ENCODE measurements at regions not wholly inside any gene's neighbourhood (a gene's known extent, or its start where the extent isn't known, plus 50 kb on each side); places are given as distances from the start of the nearest gene placed in this dataset.

DNA sequence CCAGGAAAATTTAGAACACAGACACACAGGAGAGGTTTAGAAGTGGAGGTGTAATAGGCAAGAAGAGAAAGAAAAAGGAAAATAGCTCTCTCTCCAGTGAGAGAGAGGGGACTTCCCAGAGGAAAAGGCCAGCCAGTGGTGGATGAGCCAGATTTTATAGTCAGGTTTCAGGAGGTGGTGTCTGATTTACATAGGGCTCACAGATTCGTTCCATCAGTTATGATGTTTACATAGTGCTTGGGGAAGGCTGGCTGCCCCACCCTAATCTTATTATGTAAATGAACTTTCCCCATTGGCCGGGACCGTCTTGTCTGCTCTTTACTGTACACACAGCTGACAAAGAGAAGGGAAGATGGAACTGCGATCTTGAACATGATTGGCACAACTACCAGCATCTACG is 797.3 kb downstream of the PLA2G4A start:
- WGBS (ENCODE audit: missing lambda C conversion rate), result 32% methylated on average over 5 of the region's 5 CpGs
- ChIA-PET POLR2A (no interaction called here), CTCF (no interaction called here)
- DNase-seq (ENCODE audit: low read depth in 1 of 2, low spot score in 1 of 2), result no peak
- H3K27ac ChIP-seq, result no peak overlapping the region
- H3K4me3 ChIP-seq, result no peak overlapping the region
- no peak for ATAC-seq
- FAIRE-seq, result no peak
- H3K4me2 ChIP-seq, result no peak overlapping the region
- no peaks in the 10 kb centered on the region for H3K4me1 ChIP-seq
- TF ChIP-seq EHMT2 (IDR thresholded peaks at IDR 0.05; ENCODE audit: low read depth) (no peak), ZC3H11A (IDR thresholded peaks at IDR 0.05) (no peak), MAX (IDR thresholded peaks at IDR 0.05) (no peak)
- H3K9me3 ChIP-seq, result peaks cover 3% of the 10 kb centered on the region; the same call in 1 of the 3 replicates

- 68% methylated on average over 2 of the region's 2 CpGs for WGBS (ENCODE audit: missing lambda C conversion rate)
- H3K4me1 ChIP-seq, result no peaks in the 10 kb centered on the region
- DNase-seq (ENCODE audit: low read depth in 1 of 2, low spot score in 1 of 2) (no peak), ATAC-seq (no peak), FAIRE-seq (no peak)
- peaks cover 6% of the 10 kb centered on the region; the same call in 1 of the 3 replicates for H3K9me3 ChIP-seq
- H3K4me2 ChIP-seq, result no peak overlapping the region
- TF ChIP-seq KDM1A (IDR thresholded peaks at IDR 0.05; ENCODE audit: low read depth) (no peak), HES2 (IDR thresholded peaks at IDR 0.05) (no peak), HOXB13 (CRISPR knock-in tag; IDR thresholded peaks at IDR 0.05; ENCODE audit: low read depth) (no peak), RCOR1 (IDR thresholded peaks at IDR 0.05; ENCODE audit: low read depth, low read length) (no peak), FOSB (CRISPR knock-in tag; IDR thresholded peaks at IDR 0.05) (no peak)
- H3K27ac ChIP-seq, result no peak overlapping the region
- ChIA-PET POLR2A (no interaction called here), CTCF (no interaction called here)
- no peak overlapping the region for H3K4me3 ChIP-seq
These were observed 798.8 kb downstream of the PLA2G4A start for GRCh38 chr1:187627516-187627915.

DNA sequence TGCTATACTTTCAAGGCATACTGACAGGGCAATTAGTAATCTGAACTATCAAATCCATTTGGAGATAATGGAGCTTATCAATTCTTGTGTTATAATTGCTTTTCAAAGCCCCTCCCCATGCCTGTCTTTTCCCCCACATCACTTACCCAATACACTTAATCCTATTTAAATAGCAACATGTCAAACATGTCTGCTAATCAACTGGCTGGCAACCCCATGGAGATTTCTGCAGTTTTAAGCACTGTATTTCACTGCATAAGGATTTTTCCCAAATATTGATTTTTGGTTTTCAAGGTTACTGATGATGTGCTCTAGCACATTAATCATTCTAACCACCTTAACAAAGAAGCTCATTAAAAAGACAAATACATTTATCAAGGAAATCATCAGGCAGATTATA is 800.3 kb downstream of the PLA2G4A start:
- POLR2A ChIA-PET, result no interaction called here
- FAIRE-seq, result no peak

More for the DNA sequence above, 800.3 kb downstream of the PLA2G4A start:
- H3K4me2 ChIP-seq, result no peak overlapping the region
- TF ChIP-seq NPAS2 (CRISPR knock-in tag; IDR thresholded peaks at IDR 0.05; ENCODE audit: borderline replicate concordance), result no peak
- TF ChIP-seq KDM1A (IDR thresholded peaks at IDR 0.05; ENCODE audit: low read depth), result no peak
- no peak for TF ChIP-seq ZFP36 (IDR thresholded peaks at IDR 0.05; ENCODE audit: borderline replicate concordance, partially characterized antibody)
- no peak for TF ChIP-seq REST (IDR thresholded peaks at IDR 0.05)
- no peak for TF ChIP-seq EP300 (IDR thresholded peaks at IDR 0.05)
- no peak for TF ChIP-seq HDAC2 (IDR thresholded peaks at IDR 0.05)
- TF ChIP-seq, protein P1, sequence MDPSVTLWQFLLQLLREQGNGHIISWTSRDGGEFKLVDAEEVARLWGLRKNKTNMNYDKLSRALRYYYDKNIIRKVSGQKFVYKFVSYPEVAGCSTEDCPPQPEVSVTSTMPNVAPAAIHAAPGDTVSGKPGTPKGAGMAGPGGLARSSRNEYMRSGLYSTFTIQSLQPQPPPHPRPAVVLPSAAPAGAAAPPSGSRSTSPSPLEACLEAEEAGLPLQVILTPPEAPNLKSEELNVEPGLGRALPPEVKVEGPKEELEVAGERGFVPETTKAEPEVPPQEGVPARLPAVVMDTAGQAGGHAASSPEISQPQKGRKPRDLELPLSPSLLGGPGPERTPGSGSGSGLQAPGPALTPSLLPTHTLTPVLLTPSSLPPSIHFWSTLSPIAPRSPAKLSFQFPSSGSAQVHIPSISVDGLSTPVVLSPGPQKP (IDR thresholded peaks at IDR 0.05; ENCODE audit: low read depth, low read length), result no peak
- no peak for TF ChIP-seq CEBPB (IDR thresholded peaks at IDR 0.05)
- TF ChIP-seq, protein P2, sequence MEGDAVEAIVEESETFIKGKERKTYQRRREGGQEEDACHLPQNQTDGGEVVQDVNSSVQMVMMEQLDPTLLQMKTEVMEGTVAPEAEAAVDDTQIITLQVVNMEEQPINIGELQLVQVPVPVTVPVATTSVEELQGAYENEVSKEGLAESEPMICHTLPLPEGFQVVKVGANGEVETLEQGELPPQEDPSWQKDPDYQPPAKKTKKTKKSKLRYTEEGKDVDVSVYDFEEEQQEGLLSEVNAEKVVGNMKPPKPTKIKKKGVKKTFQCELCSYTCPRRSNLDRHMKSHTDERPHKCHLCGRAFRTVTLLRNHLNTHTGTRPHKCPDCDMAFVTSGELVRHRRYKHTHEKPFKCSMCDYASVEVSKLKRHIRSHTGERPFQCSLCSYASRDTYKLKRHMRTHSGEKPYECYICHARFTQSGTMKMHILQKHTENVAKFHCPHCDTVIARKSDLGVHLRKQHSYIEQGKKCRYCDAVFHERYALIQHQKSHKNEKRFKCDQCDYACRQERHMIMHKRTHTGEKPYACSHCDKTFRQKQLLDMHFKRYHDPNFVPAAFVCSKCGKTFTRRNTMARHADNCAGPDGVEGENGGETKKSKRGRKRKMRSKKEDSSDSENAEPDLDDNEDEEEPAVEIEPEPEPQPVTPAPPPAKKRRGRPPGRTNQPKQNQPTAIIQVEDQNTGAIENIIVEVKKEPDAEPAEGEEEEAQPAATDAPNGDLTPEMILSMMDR (IDR thresholded peaks at IDR 0.05), result no peak
- TF ChIP-seq FOSL2 (IDR thresholded peaks at IDR 0.05), result no peak
- TF ChIP-seq FOSL2 (CRISPR knock-in tag; IDR thresholded peaks at IDR 0.05), result no peak
- TF ChIP-seq JUN (IDR thresholded peaks at IDR 0.05), result no peak
- TF ChIP-seq NR3C1 (IDR thresholded peaks at IDR 0.05), result no peak
- no peak for DNase-seq (ENCODE audit: low read depth in 1 of 2, low spot score in 1 of 2)
- H3K4me1 ChIP-seq, result no peaks in the 10 kb centered on the region
- H3K9me3 ChIP-seq, result peaks cover 6% of the 10 kb centered on the region; the same call in 1 of the 3 replicates
- no peak overlapping the region for H3K27ac ChIP-seq
- H3K4me3 ChIP-seq, result no peak overlapping the region
- CTCF ChIA-PET, result no interaction called here
- no peak for ATAC-seq

Measured in A549 (cell line).